Fibroblast of lung (primary cell): ENCODE measurements at regions not wholly inside any gene's neighbourhood (a gene's known extent, or its start where the extent isn't known, plus 50 kb on each side); places are given as distances from the start of the nearest gene placed in this dataset.

ENCODE experiments used
- CTCF ChIP-seq, 2 donors: IDR thresholded peaks in 1 of 2; conservative IDR thresholded peaks in 1 of 2; 1 replicate in 1 of 2; 2 replicates in 1 of 2; pipeline ENCODE4 v1.5.1; 2011 to 2012; ENCODE audit warnings: low read length in 2 of 2, control low read depth in 1 of 2, inconsistent platforms in 1 of 2, low read depth in 1 of 2, mild to moderate bottlenecking in 1 of 2
- EZH2 ChIP-seq: IDR thresholded peaks from 2 replicates; pipeline ENCODE4 v1.5.1; 2012; ENCODE audit warnings: low read length, control low read depth, mild to moderate bottlenecking; ENCODE audit errors: missing control alignments

GRCh38 chr6:43907789-43908472 lies 137.9 kb downstream of the VEGFA start:
- TF ChIP-seq CTCF (conservative IDR thresholded peaks at IDR 0.05 in 1 of 2, IDR thresholded peaks at IDR 0.05 in 1 of 2; ENCODE audit: low read depth in 1 of 2, low read length in 2 of 2) (no peak), EZH2 (no peak)
